ENCODE measurements at regions not wholly inside any gene's neighbourhood (a gene's known extent, or its start where the extent isn't known, plus 50 kb on each side); places are given as distances from the start of the nearest gene placed in this dataset.
A peak's percentile ranks its signal among the peaks of the same experiment; 100 is the strongest.

DNA sequence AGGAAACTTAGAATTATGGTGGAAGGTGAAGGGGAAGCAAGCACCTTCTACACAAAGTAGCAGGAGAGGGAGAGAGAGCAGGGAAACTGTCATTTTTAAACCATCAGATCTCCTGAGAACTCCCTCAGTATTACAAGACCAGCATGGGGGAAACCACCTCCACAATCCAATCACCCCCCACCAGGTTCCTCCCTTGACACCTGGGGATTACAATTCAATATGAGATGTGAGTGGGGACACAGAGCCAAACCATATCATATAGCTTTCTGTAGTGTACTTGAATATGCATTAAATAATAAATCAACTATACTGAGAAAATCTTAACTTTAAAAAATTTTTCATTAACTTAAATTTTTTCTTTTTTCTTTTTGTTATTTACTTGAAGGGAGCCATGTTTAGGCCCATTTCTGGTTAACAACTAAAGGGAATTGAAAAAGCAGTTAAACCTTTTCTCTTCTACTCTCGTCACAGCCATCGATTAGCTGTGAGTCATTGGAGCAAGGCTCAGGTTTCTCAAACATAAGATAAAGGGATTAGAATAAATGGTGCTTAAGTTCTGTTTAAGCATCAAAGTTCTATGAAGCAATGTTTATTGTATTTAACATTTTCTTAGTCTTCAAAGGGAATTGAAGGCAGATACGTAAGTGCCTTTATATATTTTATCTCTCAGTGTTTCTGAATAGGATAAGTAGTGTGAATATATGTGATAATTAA lies 72.2 kb upstream of the DPT start:
- no peaks in the 10 kb centered on the region for H3K9me3 ChIP-seq
- no peaks in the 10 kb centered on the region for H3K4me1 ChIP-seq (ENCODE audit: low read depth)
- no peak overlapping the region for H3K4me3 ChIP-seq
- ATAC-seq (peak; percentile 19), DNase-seq (no peak)
- TF ChIP-seq, protein P1, sequence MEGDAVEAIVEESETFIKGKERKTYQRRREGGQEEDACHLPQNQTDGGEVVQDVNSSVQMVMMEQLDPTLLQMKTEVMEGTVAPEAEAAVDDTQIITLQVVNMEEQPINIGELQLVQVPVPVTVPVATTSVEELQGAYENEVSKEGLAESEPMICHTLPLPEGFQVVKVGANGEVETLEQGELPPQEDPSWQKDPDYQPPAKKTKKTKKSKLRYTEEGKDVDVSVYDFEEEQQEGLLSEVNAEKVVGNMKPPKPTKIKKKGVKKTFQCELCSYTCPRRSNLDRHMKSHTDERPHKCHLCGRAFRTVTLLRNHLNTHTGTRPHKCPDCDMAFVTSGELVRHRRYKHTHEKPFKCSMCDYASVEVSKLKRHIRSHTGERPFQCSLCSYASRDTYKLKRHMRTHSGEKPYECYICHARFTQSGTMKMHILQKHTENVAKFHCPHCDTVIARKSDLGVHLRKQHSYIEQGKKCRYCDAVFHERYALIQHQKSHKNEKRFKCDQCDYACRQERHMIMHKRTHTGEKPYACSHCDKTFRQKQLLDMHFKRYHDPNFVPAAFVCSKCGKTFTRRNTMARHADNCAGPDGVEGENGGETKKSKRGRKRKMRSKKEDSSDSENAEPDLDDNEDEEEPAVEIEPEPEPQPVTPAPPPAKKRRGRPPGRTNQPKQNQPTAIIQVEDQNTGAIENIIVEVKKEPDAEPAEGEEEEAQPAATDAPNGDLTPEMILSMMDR (IDR thresholded peaks at IDR 0.05) = no peak
- intact Hi-C loops (cut with DNase I, micrococcal nuclease) = no loop called here
- H3K36me3 ChIP-seq (ENCODE audit: low read depth) = no peaks in the 10 kb centered on the region

DNA sequence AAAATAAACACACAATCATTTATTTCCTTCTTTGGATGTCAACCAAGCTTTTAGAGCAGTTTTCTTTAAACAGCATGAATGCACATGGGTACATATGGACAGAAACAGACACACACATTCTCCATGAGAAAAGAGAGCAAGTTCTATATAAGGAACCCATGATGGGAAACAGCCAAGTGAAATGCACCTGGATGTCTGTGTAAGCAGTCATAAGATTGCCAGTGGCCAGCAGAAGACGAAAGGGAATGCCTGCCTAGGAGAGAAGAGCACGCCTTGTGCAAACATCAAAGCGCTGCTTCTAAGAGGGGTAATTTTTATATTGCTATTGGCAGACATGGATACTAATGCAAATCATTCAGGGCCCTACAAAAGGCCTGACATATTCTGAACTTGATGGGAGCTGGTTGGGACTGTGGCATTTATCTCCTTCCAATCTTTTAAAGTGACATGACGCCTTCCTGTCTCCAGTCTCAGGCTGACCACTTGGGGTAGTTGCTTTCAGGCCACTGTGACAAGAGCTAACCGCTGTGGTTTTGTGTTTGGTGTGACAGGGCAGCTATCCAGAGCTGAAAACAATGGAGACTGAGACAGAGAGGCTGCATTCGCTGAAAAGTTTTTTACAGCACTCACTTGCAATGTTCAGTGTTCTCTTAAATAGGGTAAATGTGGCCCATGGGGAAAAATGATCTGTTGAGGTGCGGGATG lies 75.0 kb upstream of the DPT start:
- TF ChIP-seq, protein P1 (IDR thresholded peaks at IDR 0.05) = no peak
- peak; percentile 91 for ATAC-seq
- Histone ChIP-seq H3K4me1 (ENCODE audit: low read depth) (no peaks in the 10 kb centered on the region), H3K4me3 (no peak overlapping the region), H3K9me3 (no peaks in the 10 kb centered on the region), H3K36me3 (ENCODE audit: low read depth) (no peaks in the 10 kb centered on the region)
- peak in 2 of 3 donors; percentile 20 to 55 for DNase-seq
- intact Hi-C loops (cut with DNase I, micrococcal nuclease) = no loop called here

DNA sequence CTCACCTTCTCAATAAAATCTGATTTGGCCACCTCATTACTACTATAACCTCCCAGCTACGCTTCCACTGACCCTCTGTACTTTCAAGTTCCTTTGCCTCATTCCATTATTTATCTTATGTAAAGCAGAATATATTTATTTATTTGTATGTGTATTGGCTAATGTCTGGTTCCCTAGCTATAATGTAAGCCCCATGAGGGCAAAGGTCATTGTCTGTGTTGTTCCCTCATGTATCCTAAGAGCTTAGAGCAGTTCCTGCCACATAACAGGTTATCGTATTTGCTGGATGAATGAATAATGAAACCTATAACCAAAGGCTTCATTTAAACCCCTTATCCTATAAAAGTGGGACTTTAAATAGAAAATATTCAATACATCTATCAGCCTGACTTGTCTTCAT lies 77.9 kb upstream of the DPT start:
- Histone ChIP-seq H3K4me1 (ENCODE audit: low read depth) (no peaks in the 10 kb centered on the region), H3K9me3 (no peaks in the 10 kb centered on the region), H3K4me3 (no peak overlapping the region), H3K36me3 (ENCODE audit: low read depth) (no peaks in the 10 kb centered on the region)
- no peak for DNase-seq
- intact Hi-C loops (cut with DNase I, micrococcal nuclease) = no loop called here
- TF ChIP-seq, protein P1 (IDR thresholded peaks at IDR 0.05) = no peak
- no peak for ATAC-seq

DNA sequence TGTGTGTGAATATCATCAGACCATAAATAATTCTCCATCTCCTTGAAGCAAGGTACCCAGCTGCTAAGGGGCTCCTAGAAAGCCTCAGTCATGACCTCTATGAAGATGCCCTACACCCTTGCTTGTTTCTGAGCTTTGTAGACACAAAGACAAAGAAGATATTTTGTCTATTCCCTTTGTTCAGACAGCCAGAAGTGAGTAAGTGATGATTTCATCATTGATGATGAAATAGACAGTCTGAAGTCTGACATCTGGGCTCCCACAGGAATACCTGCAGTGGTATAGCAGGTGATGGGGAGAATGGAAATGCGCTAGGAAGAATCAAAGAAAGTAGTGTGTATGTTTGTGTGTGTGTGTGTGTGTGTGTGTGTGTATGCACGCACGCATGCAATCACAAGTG lies 82.2 kb upstream of the DPT start:
- Histone ChIP-seq H3K4me3 (no peak overlapping the region), H3K9me3 (no peaks in the 10 kb centered on the region), H3K36me3 (ENCODE audit: low read depth) (no peaks in the 10 kb centered on the region), H3K4me1 (ENCODE audit: low read depth) (no peaks in the 10 kb centered on the region)
- ATAC-seq (no peak), DNase-seq (no peak)
- intact Hi-C loops (cut with DNase I, micrococcal nuclease) = no loop called here
- TF ChIP-seq, protein P1 (IDR thresholded peaks at IDR 0.05) = no peak

DNA sequence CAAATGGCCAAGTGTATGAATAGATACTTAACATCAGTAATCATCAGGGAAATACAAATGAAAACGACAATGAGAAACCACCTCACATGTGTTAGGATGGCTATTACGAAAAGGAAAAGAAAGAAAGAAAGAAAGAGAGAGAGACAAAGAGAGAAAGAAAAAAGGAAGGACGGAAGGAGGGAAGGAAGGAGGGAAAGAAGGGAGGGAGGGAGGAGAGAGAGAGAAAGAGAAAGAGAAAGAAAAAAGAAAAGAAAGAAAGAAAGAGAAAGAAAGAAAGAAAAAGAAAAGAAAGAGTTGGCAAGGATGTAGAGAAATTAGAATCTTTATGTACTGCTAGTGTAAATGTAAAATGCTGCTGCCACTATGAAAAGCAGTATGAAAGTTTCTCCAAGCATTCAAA lies 90.7 kb upstream of the DPT start:
- H3K4me3 ChIP-seq = no peak overlapping the region
- TF ChIP-seq, protein P1 (IDR thresholded peaks at IDR 0.05) = no peak
- ATAC-seq (no peak), DNase-seq (no peak)
- H3K4me1 ChIP-seq (ENCODE audit: low read depth) = no peaks in the 10 kb centered on the region
- intact Hi-C loops (cut with DNase I, micrococcal nuclease) = no loop called here
- no peaks in the 10 kb centered on the region for H3K36me3 ChIP-seq (ENCODE audit: low read depth)
- no peaks in the 10 kb centered on the region for H3K9me3 ChIP-seq

All from mucosa of descending colon (tissue), 3 donors.